ENCODE measurements at regions not wholly inside any gene's neighbourhood (a gene's known extent, or its start where the extent isn't known, plus 50 kb on each side); places are given as distances from the start of the nearest gene placed in this dataset.

- no peak overlapping the region for H3K4me3 ChIP-seq (ENCODE audit: low read depth, low read length)
- TF ChIP-seq CTCF (IDR thresholded peaks at IDR 0.05; ENCODE audit: low read depth, low read length) = no peak
These were observed 305.5 kb downstream of the RAB28 start for GRCh38 chr4:13178621-13179020.

GRCh38 chr4:13176741-13177142, 307.4 kb downstream of the RAB28 start:
- no peak overlapping the region for H3K4me3 ChIP-seq (ENCODE audit: low read depth, low read length)
- TF ChIP-seq CTCF (IDR thresholded peaks at IDR 0.05; ENCODE audit: low read depth, low read length) = no peak

GRCh38 chr4:13174926-13175325, 309.2 kb downstream of the RAB28 start:
- no peak for TF ChIP-seq CTCF (IDR thresholded peaks at IDR 0.05; ENCODE audit: low read depth, low read length)
- no peak overlapping the region for H3K4me3 ChIP-seq (ENCODE audit: low read depth, low read length)

GRCh38 chr4:13174001-13174400, 310.1 kb downstream of the RAB28 start:
- H3K4me3 ChIP-seq (ENCODE audit: low read depth, low read length) = no peak overlapping the region
- TF ChIP-seq CTCF (IDR thresholded peaks at IDR 0.05; ENCODE audit: low read depth, low read length) = no peak

- TF ChIP-seq CTCF (IDR thresholded peaks at IDR 0.05; ENCODE audit: low read depth, low read length) = no peak
- no peak overlapping the region for H3K4me3 ChIP-seq (ENCODE audit: low read depth, low read length)
These were observed 312.7 kb downstream of the RAB28 start for GRCh38 chr4:13171292-13172057.

- TF ChIP-seq CTCF (IDR thresholded peaks at IDR 0.05; ENCODE audit: low read depth, low read length) = no peak
- H3K4me3 ChIP-seq (ENCODE audit: low read depth, low read length) = no peak overlapping the region
These were observed 314.2 kb downstream of the RAB28 start for GRCh38 chr4:13169731-13170525.

- H3K4me3 ChIP-seq (ENCODE audit: low read depth, low read length) = no peak overlapping the region
- no peak for TF ChIP-seq CTCF (IDR thresholded peaks at IDR 0.05; ENCODE audit: low read depth, low read length)
These were observed 315.8 kb downstream of the RAB28 start for GRCh38 chr4:13168326-13168725.
